Activated CD8-positive, alpha-beta T cell treated with anti-CD3 and anti-CD28 coated beads for 36 hours (primary cell): ENCODE measurements at regions not wholly inside any gene's neighbourhood (a gene's known extent, or its start where the extent isn't known, plus 50 kb on each side); places are given as distances from the start of the nearest gene placed in this dataset.
A peak's percentile ranks its signal among the peaks of the same experiment; 100 is the strongest.

ENCODE experiments used
- ATAC-seq: fragments of 200-7000 bp; cut with Tn5 transposase; one replicate; pipeline ENCODE4 v1.10.0; 2021; ENCODE audit warnings: mild to moderate bottlenecking, moderate library complexity
- CTCF ChIA-PET: fragments of 350-600 bp; sonication (Branson Sonifier 250); formaldehyde crosslinking; loops from one replicate; lab custom pipeline; 2021; ENCODE audit warnings: antibody characterized with exemption; lab: Charles Lee
- POLR2A ChIA-PET: fragments of 350-600 bp; sonication (Branson Sonifier 250); formaldehyde crosslinking; loops from one replicate; lab custom pipeline; 2021; ENCODE audit warnings: antibody characterized with exemption; lab: Charles Lee
- DNase-seq: peaks from one replicate; pipeline ENCODE4 v3.0.0-alpha.2; 2020
- H3K27ac Mint-ChIP-seq: one replicate; pipeline ENCODE4 v1.8.0; 2021; ENCODE audit warnings: mild to moderate bottlenecking, mixed read lengths
- H3K27me3 Mint-ChIP-seq: one replicate; pipeline ENCODE4 v1.8.0; 2021; ENCODE audit warnings: mixed read lengths
- H3K36me3 Mint-ChIP-seq: one replicate; pipeline ENCODE4 v1.8.0; 2021; ENCODE audit warnings: low read depth, mixed read lengths
- H3K4me1 Mint-ChIP-seq: one replicate; pipeline ENCODE4 v1.8.0; 2021; ENCODE audit warnings: low read depth, mixed read lengths
- H3K4me3 Mint-ChIP-seq: one replicate; pipeline ENCODE4 v1.8.0; 2021; ENCODE audit warnings: mild to moderate bottlenecking, moderate library complexity, mixed read lengths
- H3K9me3 Mint-ChIP-seq: one replicate; pipeline ENCODE4 v1.8.0; 2021; ENCODE audit warnings: mixed read lengths
- intact Hi-C: fragments of 100-400 bp; cut with micrococcal nuclease; formaldehyde crosslinking; loops from one replicate; pipeline ENCODE4 v1.10.0; 2022
- TF ChIP-seq, protein P1 (sequence below): fragments of 200-600 bp; IDR thresholded peaks from one replicate; pipeline ENCODE4 v1.8.0; 2022; ENCODE audit warnings: antibody characterized with exemption, mild to moderate bottlenecking

DNA sequence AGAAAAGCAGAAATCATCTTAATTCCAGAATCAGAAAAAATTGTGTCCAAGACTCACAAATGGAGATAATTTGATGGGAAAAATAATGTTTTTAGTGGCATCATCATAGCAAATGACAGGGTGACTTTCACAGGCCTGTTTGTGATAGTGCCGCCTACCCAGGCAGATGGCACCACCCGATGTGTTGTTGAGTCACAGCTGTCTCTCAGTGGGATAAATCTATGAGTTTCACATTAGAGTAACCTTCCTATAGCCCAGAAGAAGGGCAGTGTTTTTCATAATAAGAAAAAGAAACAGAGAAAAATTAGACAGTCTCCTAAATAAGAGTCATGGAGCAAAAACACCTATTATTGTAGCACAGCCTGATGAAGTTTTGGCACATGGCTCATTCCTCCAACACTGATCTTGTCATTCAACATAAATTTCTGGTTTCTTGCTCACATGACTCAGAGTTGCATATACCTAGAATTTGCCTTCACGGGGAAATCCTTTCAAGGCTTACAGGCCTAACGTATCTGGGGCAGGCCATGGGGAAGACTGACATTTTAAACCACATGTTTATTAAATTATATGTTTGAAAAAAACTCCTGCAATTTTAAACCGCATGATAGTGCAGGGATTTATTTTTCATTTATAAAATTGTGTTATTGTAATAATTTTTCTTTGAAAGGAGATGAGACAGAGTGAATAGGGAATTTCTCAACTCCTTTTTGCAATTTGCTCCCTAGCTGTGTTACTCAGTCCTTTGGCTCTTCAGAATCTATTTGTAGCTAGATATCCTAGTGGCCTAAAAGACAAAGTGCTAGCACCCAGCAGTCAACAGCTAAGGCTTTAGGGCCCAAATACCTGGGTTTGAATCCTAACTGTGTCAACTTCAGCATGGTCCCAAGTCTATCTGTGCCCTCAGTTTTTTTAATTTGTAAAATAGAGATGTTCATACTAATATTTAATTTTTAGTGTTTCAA, 393.7 kb downstream of the NDFIP2 start:
- H3K4me3 Mint-ChIP-seq = no peak overlapping the region
- H3K27ac Mint-ChIP-seq = no peak overlapping the region
- ATAC-seq = peak; percentile 55
- DNase-seq = peak; percentile 4
- intact Hi-C loops = no loop called here
- POLR2A ChIA-PET = no interaction called here
- H3K4me1 Mint-ChIP-seq = no peaks in the 10 kb centered on the region
- H3K9me3 Mint-ChIP-seq = no peaks in the 10 kb centered on the region
- TF ChIP-seq, protein P1, sequence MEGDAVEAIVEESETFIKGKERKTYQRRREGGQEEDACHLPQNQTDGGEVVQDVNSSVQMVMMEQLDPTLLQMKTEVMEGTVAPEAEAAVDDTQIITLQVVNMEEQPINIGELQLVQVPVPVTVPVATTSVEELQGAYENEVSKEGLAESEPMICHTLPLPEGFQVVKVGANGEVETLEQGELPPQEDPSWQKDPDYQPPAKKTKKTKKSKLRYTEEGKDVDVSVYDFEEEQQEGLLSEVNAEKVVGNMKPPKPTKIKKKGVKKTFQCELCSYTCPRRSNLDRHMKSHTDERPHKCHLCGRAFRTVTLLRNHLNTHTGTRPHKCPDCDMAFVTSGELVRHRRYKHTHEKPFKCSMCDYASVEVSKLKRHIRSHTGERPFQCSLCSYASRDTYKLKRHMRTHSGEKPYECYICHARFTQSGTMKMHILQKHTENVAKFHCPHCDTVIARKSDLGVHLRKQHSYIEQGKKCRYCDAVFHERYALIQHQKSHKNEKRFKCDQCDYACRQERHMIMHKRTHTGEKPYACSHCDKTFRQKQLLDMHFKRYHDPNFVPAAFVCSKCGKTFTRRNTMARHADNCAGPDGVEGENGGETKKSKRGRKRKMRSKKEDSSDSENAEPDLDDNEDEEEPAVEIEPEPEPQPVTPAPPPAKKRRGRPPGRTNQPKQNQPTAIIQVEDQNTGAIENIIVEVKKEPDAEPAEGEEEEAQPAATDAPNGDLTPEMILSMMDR = no peak
- H3K36me3 Mint-ChIP-seq = no peaks in the 10 kb centered on the region
- CTCF ChIA-PET = no interaction called here
- H3K27me3 Mint-ChIP-seq = peaks cover 1% of the 10 kb centered on the region

DNA sequence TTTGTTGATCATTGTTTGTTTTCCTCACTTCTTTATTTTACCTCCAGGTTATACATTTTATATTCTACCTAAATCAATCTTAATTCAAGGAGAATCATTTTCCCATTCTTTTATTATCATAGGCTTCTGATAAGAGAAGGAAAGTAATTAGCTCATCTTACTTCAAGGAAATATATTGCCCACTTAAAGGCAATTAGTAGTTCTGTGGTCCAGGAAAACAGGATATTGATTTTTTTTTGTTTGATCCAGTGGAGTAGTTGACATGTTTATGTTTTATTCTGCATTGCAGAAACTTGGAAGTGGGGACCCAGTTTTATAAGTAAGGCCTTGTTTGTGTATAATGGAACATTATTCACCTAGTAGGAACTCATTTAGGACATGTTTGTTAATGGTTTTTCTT, 390.6 kb downstream of the NDFIP2 start:
- no peaks in the 10 kb centered on the region for H3K9me3 Mint-ChIP-seq
- no peak overlapping the region for H3K4me3 Mint-ChIP-seq
- H3K4me1 Mint-ChIP-seq = no peaks in the 10 kb centered on the region
- H3K27me3 Mint-ChIP-seq = peaks cover 1% of the 10 kb centered on the region
- intact Hi-C loops = no loop called here
- ATAC-seq = no peak
- no peak for DNase-seq
- no peak overlapping the region for H3K27ac Mint-ChIP-seq
- ChIA-PET CTCF (interaction anchor here (0.9 kb wide), 1 partner anchor 191 kb away, joined by 3 read pairs; no protein-coding TSS in a partner anchor), POLR2A (no interaction called here)
- TF ChIP-seq, protein P1 = no peak
- no peaks in the 10 kb centered on the region for H3K36me3 Mint-ChIP-seq

DNA sequence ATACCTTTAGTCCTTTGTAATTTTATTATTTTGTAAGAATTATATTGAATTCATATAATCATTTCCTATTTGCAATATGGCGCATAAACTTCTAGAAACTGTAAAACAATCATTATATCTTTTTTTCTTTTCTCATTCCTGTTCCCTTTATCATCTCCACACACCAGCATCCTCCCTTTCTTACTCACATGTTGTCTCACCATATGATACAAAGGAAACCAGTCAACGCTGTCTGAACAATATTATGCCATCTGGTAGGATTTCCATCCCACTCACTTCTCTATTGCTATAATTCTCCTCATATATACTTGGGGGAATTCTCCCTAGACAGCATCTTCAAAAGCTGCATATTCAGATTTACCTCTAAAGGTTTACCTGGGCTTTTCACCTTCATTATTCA, 389.8 kb downstream of the NDFIP2 start:
- peaks cover 1% of the 10 kb centered on the region for H3K27me3 Mint-ChIP-seq
- no peak for ATAC-seq
- TF ChIP-seq, protein P1 = no peak
- intact Hi-C loops = no loop called here
- H3K4me1 Mint-ChIP-seq = no peaks in the 10 kb centered on the region
- CTCF ChIA-PET = interaction anchor here (0.8 to 0.9 kb wide), 2 partner anchors 76 to 190 kb away, joined by 3 read pairs; no protein-coding TSS in a partner anchor
- no peak overlapping the region for H3K4me3 Mint-ChIP-seq
- POLR2A ChIA-PET = no interaction called here
- H3K27ac Mint-ChIP-seq = no peak overlapping the region
- no peaks in the 10 kb centered on the region for H3K9me3 Mint-ChIP-seq
- H3K36me3 Mint-ChIP-seq = no peaks in the 10 kb centered on the region
- no peak for DNase-seq

DNA sequence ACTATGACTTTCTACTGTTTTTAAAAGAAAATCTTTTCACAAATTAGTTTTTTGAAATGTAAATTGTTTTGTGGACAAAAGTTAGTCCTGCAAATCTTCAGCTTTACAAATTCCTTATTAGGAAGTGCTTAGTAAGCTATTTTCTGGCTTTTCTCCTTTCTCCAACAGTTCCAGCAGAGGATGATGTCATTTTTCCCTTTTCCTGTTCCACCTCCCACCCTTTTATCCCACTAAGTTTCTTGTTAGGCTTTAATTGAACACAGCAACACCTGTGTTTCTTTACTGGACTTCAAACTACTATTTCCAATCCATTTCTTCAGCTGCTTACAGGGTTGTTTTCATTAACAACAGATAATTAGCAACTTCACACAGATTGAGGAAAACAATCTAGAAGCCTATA, 389.2 kb downstream of the NDFIP2 start:
- no peak overlapping the region for H3K4me3 Mint-ChIP-seq
- no peak for DNase-seq
- H3K27me3 Mint-ChIP-seq = peaks cover 1% of the 10 kb centered on the region
- no peaks in the 10 kb centered on the region for H3K4me1 Mint-ChIP-seq
- H3K27ac Mint-ChIP-seq = no peak overlapping the region
- ChIA-PET CTCF (no interaction called here), POLR2A (no interaction called here)
- intact Hi-C loops = no loop called here
- H3K36me3 Mint-ChIP-seq = no peaks in the 10 kb centered on the region
- no peak for ATAC-seq
- H3K9me3 Mint-ChIP-seq = no peaks in the 10 kb centered on the region
- TF ChIP-seq, protein P1 = no peak

DNA sequence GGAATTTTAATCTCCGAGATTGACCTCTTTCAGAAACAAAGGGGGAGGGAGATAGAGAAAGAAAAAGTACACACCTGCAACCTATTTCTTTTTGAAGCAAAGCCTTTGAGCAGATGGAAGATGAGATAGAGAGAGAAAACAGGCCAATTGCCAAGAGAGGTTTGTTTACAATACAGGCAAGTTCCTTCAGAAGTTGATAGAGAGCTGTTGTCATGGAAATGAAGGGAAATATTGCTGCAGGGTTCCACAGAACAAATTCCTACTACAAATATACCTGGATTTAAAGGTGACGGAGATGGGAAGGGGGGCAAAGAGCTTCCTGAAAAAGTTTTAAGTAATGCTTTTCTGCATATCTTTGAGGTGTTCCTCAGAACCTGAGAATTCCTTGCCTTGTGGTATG, 388.4 kb downstream of the NDFIP2 start:
- H3K36me3 Mint-ChIP-seq = no peaks in the 10 kb centered on the region
- CTCF ChIA-PET = no interaction called here
- ATAC-seq = no peak

More for the DNA sequence above, 388.4 kb downstream of the NDFIP2 start:
- Mint-ChIP-seq H3K9me3 (no peaks in the 10 kb centered on the region), H3K4me3 (no peak overlapping the region), H3K27ac (no peak overlapping the region), H3K27me3 (peaks cover 1% of the 10 kb centered on the region), H3K4me1 (no peaks in the 10 kb centered on the region)
- intact Hi-C loops = no loop called here
- TF ChIP-seq, protein P1 = no peak
- DNase-seq = no peak
- POLR2A ChIA-PET = no interaction called here
